ENCODE measurements at regions not wholly inside any gene's neighbourhood (a gene's known extent, or its start where the extent isn't known, plus 50 kb on each side); places are given as distances from the start of the nearest gene placed in this dataset.
"Not testable (repeated sequence)": the region's sequence is repeated elsewhere in the genome, so short reads cannot be mapped to it uniquely, and the experiment has no call there.

- no peak for DNase-seq
Measured at GRCh38 chr5:67732921-67733320, 482.6 kb upstream of the PIK3R1 start.

GRCh38 chr5:67732471-67732870, 483.1 kb upstream of the PIK3R1 start:
- DNase-seq = no peak

- DNase-seq = no peak
Measured at GRCh38 chr5:67731886-67732285, 483.7 kb upstream of the PIK3R1 start.

- DNase-seq = no peak
Measured at GRCh38 chr5:67730917-67731474, 484.6 kb upstream of the PIK3R1 start.

GRCh38 chr5:67728326-67728890, 487.1 kb upstream of the PIK3R1 start:
- no peak for DNase-seq

- DNase-seq = no peak
Measured at GRCh38 chr5:67725604-67726003, 490.0 kb upstream of the PIK3R1 start.

GRCh38 chr5:67724412-67725135, 491.0 kb upstream of the PIK3R1 start:
- no peak for DNase-seq

- no peak for DNase-seq
Measured at GRCh38 chr5:67723873-67724272, 491.7 kb upstream of the PIK3R1 start.

GRCh38 chr5:67722582-67722981, 493.0 kb upstream of the PIK3R1 start:
- DNase-seq = not testable (repeated sequence)

GRCh38 chr5:67720162-67720772, 495.3 kb upstream of the PIK3R1 start:
- no peak for DNase-seq

GRCh38 chr5:67702008-67702407, 505.4 kb upstream of the CD180 start:
- no peak for DNase-seq

- DNase-seq = no peak
Measured at GRCh38 chr5:67699560-67699959, 503.0 kb upstream of the CD180 start.

GRCh38 chr5:67696446-67696845, 499.8 kb upstream of the CD180 start:
- DNase-seq = no peak

- DNase-seq = no peak
Measured at GRCh38 chr5:67695369-67695768, 498.8 kb upstream of the CD180 start.

GRCh38 chr5:67694810-67695191, 498.2 kb upstream of the CD180 start:
- DNase-seq = no peak

GRCh38 chr5:67693956-67694809, 497.6 kb upstream of the CD180 start:
- no peak for DNase-seq

- DNase-seq = no peak
Measured at GRCh38 chr5:67686746-67687145, 490.1 kb upstream of the CD180 start.

GRCh38 chr5:67681703-67682102, 485.1 kb upstream of the CD180 start:
- no peak for DNase-seq

- DNase-seq = no peak
Measured at GRCh38 chr5:67680099-67680498, 483.5 kb upstream of the CD180 start.

- DNase-seq = no peak
Measured at GRCh38 chr5:67679184-67679841, 482.7 kb upstream of the CD180 start.

GRCh38 chr5:67678594-67678993, 482.0 kb upstream of the CD180 start:
- DNase-seq = no peak

- no peak for DNase-seq
Measured at GRCh38 chr5:67677422-67677970, 480.9 kb upstream of the CD180 start.
